ENCODE measurements at regions not wholly inside any gene's neighbourhood (a gene's known extent, or its start where the extent isn't known, plus 50 kb on each side); places are given as distances from the start of the nearest gene placed in this dataset.

GRCh38 chr1:38745476-38746401 is 113.8 kb downstream of the RRAGC start (continued):
- TF ChIP-seq ATF6 (CRISPR knock-in tag; IDR thresholded peaks at IDR 0.05) (no peak), PCBP2 (IDR thresholded peaks at IDR 0.05; ENCODE audit: low read depth, low read length, poor library complexity, severe bottlenecking) (no peak), FOXJ2 (tag; IDR thresholded peaks at IDR 0.05) (no peak), CBFA2T2 (conservative IDR thresholded peaks at IDR 0.05) (peak; percentile 51; the same call in 1 of the 2 replicates), HNRNPH1 (optimal IDR thresholded peaks at IDR 0.05; ENCODE audit: low read depth, low read length) (no peak), HDAC8 (tag; IDR thresholded peaks at IDR 0.05) (no peak), PTBP1 (IDR thresholded peaks at IDR 0.05; ENCODE audit: low read depth, low read length) (no peak), ELF1 (tag; IDR thresholded peaks at IDR 0.05) (no peak), PRMT5 (CRISPR knock-in tag; IDR thresholded peaks at IDR 0.05) (no peak), CHCHD3 (CRISPR knock-in tag; IDR thresholded peaks at IDR 0.05) (no peak), CREB3 (tag; conservative IDR thresholded peaks at IDR 0.05; ENCODE audit: low read depth) (no peak), LEF1 (IDR thresholded peaks at IDR 0.05) (no peak), PREB (CRISPR knock-in tag; IDR thresholded peaks at IDR 0.05) (no peak), MLLT1 (IDR thresholded peaks at IDR 0.05) (no peak), RAD21 (CRISPR knock-in tag; conservative IDR thresholded peaks at IDR 0.05 in 1 of 2, IDR thresholded peaks at IDR 0.05 in 1 of 2) (no peak), FOXP4 (CRISPR knock-in tag; IDR thresholded peaks at IDR 0.05; ENCODE audit: borderline replicate concordance) (no peak), KDM2B (CRISPR knock-in tag; IDR thresholded peaks at IDR 0.05) (no peak)

All from K562 (cell line).